Body of pancreas (tissue), 4 donors: ENCODE measurements at regions not wholly inside any gene's neighbourhood (a gene's known extent, or its start where the extent isn't known, plus 50 kb on each side); places are given as distances from the start of the nearest gene placed in this dataset.

Experiments
- ATAC-seq: fragments of 150-250 bp; one replicate; pipeline ENCODE4 v1.9.1; 2016
- DNase-seq, 4 donors: peaks; one replicate each; pipeline ENCODE4 v3.0.0-alpha.2; 2019
- H3K27ac ChIP-seq, 4 donors: fragments of 200-600 bp; sonication (generic); 1 replicate in 3 of 4; 2 replicates in 1 of 4; pipeline versions ENCODE4 v1.5.1 to v1.6.1; 2016 to 2019; ENCODE audit warnings: mild to moderate bottlenecking in 1 of 4, mixed read lengths in 1 of 4, moderate library complexity in 1 of 4
- H3K27me3 ChIP-seq, 2 donors: fragments of 200-600 bp; sonication (generic); one replicate each; pipeline ENCODE4 v1.6.0; 2016; ENCODE audit warnings: mild to moderate bottlenecking in 1 of 2
- H3K36me3 ChIP-seq, 2 donors: fragments of 200-600 bp; sonication (generic); replicated peaks in 1 of 2; 2 replicates each; pipeline ENCODE4 v1.5.1; 2016; ENCODE audit warnings: low read depth in 2 of 2; ENCODE audit not compliant: insufficient read depth in 1 of 2
- H3K4me1 ChIP-seq: fragments of 200-600 bp; sonication (generic); one replicate; pipeline ENCODE4 v1.6.0; 2016
- H3K4me3 ChIP-seq, 2 donors: fragments of 200-600 bp; sonication (generic); 1 replicate in 1 of 2; 2 replicates in 1 of 2; pipeline ENCODE4 v1.5.1; 2016 to 2019
- H3K9me3 ChIP-seq, 3 donors: fragments of 200-600 bp; sonication (generic); 1 replicate in 2 of 3; 2 replicates in 1 of 3; pipeline ENCODE4 v1.5.1; 2016
- POLR2A ChIP-seq, 3 donors: fragments of 450-650 bp; IDR thresholded peaks; one replicate each; pipeline ENCODE4 v1.6.1; 2016; ENCODE audit warnings: antibody characterized with exemption in 3 of 3, mild to moderate bottlenecking in 2 of 3
- WGBS, 2 donors: methylation state at CpG; one replicate each; pipeline ENCODE4 v1.1.5; 2017; 5-methylcytosine and 5-hydroxymethylcytosine counted together
- intact Hi-C: fragments of 100-400 bp; cut with DNase I; formaldehyde crosslinking; loops from one replicate; pipeline ENCODE4 v1.15.1; 2023
- TF ChIP-seq, protein P1 (sequence below), 7 experiments: fragments of 450-650 bp in 4 of 7; fragments of 200-600 bp in 3 of 7; sonication (generic) in 3 of 7; IDR thresholded peaks; one replicate each; pipeline ENCODE4 v1.5.1; 2016 to 2019; ENCODE audit warnings: antibody characterized with exemption in 7 of 7

DNA sequence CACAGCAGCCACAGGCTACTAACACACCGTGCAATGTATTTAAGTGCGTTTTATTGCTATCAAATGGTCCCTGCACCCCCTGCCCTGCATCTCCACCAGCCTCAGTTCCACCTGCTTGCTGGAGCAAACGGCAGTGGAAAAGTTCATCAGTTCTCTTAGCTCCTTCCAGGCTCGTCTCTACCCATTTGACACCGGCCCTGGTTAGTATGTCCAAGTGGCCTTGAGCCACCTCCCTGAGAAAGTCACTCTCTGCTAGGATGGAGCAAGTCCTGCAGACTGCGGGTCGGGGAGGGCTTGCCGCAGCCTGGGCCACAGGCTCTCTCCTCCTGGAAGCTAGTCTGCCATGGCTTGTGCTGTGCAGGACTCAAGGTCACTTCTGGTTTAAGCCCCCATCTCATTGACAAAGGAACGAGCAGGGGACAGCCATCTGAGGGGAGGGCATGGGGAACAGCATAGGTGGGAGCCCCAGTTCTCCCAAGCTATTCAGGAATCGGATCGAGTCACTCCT lies 74.9 kb downstream of the RHOB start:
- Histone ChIP-seq H3K27me3 (no peaks in the 10 kb centered on the region), H3K4me1 (peaks cover 10% of the 10 kb centered on the region), H3K36me3 (no peaks in the 10 kb centered on the region), H3K9me3 (no peaks in the 10 kb centered on the region), H3K4me3 (no peak overlapping the region), H3K27ac (no peak overlapping the region)
- TF ChIP-seq POLR2A (IDR thresholded peaks at IDR 0.05) = no peak
- TF ChIP-seq, protein P1, sequence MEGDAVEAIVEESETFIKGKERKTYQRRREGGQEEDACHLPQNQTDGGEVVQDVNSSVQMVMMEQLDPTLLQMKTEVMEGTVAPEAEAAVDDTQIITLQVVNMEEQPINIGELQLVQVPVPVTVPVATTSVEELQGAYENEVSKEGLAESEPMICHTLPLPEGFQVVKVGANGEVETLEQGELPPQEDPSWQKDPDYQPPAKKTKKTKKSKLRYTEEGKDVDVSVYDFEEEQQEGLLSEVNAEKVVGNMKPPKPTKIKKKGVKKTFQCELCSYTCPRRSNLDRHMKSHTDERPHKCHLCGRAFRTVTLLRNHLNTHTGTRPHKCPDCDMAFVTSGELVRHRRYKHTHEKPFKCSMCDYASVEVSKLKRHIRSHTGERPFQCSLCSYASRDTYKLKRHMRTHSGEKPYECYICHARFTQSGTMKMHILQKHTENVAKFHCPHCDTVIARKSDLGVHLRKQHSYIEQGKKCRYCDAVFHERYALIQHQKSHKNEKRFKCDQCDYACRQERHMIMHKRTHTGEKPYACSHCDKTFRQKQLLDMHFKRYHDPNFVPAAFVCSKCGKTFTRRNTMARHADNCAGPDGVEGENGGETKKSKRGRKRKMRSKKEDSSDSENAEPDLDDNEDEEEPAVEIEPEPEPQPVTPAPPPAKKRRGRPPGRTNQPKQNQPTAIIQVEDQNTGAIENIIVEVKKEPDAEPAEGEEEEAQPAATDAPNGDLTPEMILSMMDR (IDR thresholded peaks at IDR 0.05) = no peak
- intact Hi-C loops = no loop called here
- WGBS, 2 donors = 64 to 72% methylated on average over 9 to 11 of the region's 11 CpGs
- DNase-seq (peak in 1 of 4 donors; percentile 2), ATAC-seq (no peak)

DNA sequence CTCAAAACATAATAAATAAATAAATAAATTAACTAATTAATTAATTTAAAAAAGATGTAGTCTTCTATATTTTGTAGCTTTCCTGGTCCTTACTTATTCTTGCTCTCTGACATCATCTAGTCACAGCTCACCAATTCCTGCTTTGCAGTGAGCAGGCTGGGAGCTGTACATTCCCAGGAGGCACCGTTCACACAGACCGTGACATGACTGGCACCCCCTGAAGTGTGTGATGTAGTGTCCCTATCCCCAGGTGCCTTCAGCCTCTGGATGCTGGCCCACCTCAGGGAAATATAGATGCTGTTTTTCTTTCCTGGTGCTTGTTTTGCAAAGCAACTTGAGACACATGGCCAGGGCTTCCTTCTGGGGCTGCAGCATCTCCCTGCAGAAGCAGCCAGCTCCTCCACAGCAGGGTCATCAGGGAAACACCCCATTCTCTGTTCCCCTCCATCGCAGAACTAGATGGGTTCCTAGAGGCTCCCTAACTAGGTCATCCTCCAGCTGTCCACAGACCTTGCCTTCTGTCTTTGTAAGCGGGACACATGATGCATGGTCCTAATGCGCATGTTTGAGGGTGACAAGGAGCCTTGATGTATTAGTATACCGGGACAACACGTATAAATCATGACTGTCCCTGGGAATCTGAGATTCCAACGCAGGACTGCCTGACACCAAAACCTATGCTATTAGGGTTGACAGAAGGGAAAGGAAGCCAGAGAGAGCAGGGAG lies 76.4 kb downstream of the RHOB start:
- Histone ChIP-seq H3K27me3 (no peaks in the 10 kb centered on the region), H3K36me3 (no peaks in the 10 kb centered on the region), H3K27ac (no peak overlapping the region), H3K4me3 (no peak overlapping the region), H3K4me1 (peaks cover 16% of the 10 kb centered on the region), H3K9me3 (no peaks in the 10 kb centered on the region)
- DNase-seq (no peak), ATAC-seq (no peak)
- intact Hi-C loops = no loop called here
- 80% methylated on average over 8 of the region's 8 CpGs for WGBS, 2 donors
- TF ChIP-seq, protein P1 (IDR thresholded peaks at IDR 0.05) = no peak
- no peak for TF ChIP-seq POLR2A (IDR thresholded peaks at IDR 0.05)

DNA sequence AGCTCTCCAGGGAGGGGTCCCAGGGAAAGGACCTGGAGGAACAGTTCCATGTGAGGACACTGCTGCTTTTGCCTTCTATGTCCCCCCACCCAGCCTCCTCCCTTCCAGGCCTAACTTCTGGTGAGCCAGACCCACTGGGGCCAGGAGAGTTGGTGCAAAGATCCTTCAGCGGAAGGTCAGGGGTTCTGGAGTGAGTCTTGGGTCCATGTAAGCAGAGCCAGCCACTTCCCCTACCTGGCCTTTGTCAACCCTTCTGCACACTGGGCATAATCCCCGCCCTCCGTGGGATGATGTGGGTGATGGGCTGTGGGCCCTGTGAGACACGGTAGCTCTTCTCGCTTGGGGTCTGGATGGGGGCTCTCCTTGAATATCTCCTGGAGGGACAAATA lies 76.9 kb downstream of the RHOB start:
- Histone ChIP-seq H3K4me1 (peaks cover 16% of the 10 kb centered on the region), H3K4me3 (no peak overlapping the region), H3K27me3 (no peaks in the 10 kb centered on the region), H3K9me3 (no peaks in the 10 kb centered on the region), H3K36me3 (no peaks in the 10 kb centered on the region), H3K27ac (no peak overlapping the region)
- ATAC-seq = no peak
- TF ChIP-seq POLR2A (IDR thresholded peaks at IDR 0.05) = no peak
- TF ChIP-seq, protein P1 (IDR thresholded peaks at IDR 0.05) = no peak
- intact Hi-C loops = no loop called here
- DNase-seq = no peak
- WGBS, 2 donors = 56 to 78% methylated on average over 5 of the region's 5 CpGs

DNA sequence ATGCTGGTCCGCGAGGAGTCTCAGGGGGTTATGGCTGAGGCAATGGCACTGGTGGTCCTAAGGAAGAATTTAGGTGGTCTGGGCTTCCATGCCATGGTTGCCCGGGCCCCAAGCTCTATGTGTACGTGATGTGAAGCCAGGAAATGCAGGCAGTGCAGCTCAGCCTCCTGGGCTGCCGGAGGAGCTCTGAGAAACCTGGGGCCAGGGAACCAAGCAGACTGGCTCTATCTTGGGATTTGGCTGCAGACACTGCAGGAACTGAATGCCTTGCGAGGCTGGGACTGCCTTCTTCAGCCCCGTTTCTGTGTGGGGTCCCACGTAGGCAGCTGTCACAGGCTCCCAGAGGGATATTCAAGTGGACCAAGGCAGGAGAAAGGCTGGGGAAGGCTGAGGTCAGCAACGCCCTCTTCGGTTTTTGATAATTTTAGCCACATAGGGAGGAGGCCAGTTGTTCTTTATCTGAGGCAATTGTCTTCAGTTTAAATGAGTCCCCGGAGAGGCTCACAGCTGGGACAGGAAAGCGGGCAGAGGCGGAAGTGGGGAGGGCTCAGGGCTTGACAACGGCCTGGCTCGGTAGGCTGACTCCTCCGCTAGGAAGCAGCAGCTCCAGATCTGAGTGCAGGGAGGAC lies 77.7 kb downstream of the RHOB start:
- Histone ChIP-seq H3K27me3 (no peaks in the 10 kb centered on the region), H3K9me3 (no peaks in the 10 kb centered on the region), H3K27ac (peak overlapping the region in 2 of 4 donors; percentile 16 to 24), H3K4me1 (peaks cover 16% of the 10 kb centered on the region), H3K36me3 (no peaks in the 10 kb centered on the region), H3K4me3 (no peak overlapping the region)
- DNase-seq (peak in 1 of 4 donors; percentile 30), ATAC-seq (peak; percentile 33)
- TF ChIP-seq, protein P1 (IDR thresholded peaks at IDR 0.05) = no peak
- no peak for TF ChIP-seq POLR2A (IDR thresholded peaks at IDR 0.05)
- 59 to 60% methylated on average over 15 to 16 of the region's 16 CpGs for WGBS, 2 donors
- intact Hi-C loops = no loop called here
